GM19452 (cell line): ENCODE measurements at regions not wholly inside any gene's neighbourhood (a gene's known extent, or its start where the extent isn't known, plus 50 kb on each side); places are given as distances from the start of the nearest gene placed in this dataset.
"Not testable (repeated sequence)": the region's sequence is repeated elsewhere in the genome, so short reads cannot be mapped to it uniquely, and the experiment has no call there.

ENCODE experiments used
- ATAC-seq: cut with Tn5 transposase; IDR thresholded peaks from one replicate; pipeline ENCODE4 v1.9.1; 2021; ENCODE audit not compliant: unreplicated experiment

DNA sequence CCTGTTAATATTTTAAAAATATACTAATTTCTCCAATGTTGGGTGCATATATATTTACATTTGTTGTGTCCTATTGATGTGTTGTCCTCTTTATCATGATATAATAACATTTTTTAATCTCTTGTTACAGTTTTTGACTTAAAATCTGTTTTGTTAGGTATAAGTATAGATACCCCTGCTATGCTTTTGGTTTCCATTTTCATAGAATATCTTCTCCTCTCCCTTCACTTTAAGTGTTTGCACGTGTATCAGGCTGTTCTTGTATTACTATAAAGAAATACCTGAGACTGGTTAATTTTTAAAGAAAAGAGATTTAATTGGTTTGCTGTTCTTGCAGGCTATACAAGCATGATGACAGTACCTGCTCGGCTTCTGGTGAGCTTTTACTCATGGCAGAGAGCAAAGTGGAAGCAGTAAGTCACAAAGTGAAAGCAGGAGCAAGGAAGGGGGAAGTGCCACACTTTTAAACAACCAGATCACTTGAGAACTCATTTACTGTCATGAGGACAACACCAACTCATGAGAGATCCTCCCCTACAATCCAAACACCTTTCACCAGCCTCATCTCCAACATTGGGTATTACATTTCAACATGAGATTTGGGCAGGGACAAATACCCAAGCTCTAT lies 340.5 kb upstream of the SYNCRIP start:
- ATAC-seq, result peak; percentile 86

DNA sequence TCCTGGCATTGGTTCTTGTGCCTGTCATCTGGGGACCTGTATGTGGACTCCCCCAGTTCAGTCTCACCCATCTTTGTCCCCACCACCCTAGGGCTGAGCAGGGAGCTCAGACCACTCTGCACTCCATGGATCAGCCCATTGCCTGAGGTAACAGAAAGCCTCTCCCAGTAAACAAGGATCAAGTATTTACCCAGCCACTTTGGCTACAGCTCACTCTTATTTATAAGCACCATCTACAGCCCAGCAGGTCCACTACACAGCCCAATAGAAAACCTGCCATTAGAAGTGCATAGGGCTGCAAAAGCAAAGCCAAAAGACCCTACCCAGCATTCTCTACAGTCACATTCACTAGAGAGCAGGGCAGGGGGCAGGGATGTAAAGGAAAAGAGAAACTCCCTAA lies 335.0 kb upstream of the SYNCRIP start:
- ATAC-seq, result no peak

DNA sequence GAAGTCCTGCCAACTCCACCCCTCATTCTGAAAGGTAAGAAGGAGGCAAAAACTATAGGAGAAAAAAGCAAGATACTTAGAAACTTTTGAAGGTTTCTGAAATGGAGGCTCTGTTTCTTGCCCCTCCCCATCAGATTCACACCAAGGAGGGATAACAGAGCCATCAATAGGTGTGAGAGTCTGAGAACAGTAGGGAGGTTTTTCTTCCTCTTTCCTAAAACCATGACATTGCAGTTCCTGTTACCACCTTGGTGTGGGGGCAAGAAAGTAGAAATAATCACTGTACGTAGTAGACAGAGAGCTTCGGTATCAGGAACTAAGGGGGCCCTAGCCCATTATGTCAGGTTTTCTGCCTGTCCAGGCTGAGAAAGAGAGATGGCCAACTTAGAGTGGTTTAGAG lies 333.3 kb upstream of the SYNCRIP start:
- ATAC-seq, result peak; percentile 71

DNA sequence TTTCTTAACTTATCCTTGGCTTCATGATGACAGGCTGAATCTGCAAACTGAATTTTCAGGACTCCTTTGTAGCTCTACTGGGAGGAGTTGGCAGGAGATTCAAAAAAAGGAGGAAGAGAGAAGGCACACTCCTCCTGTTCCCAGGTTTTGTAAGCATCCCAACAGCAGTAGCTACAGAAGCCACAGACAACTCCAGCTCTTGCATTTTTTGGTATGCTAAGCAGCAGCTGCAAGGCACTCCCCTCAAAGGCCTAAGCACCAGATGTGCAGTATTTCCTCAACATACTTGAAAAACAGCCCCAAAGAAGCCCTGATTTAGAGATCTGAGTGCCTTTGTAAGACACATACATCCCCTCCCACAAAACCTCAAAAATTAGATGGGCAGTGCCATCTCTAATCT lies 328.6 kb upstream of the SYNCRIP start:
- no peak for ATAC-seq

DNA sequence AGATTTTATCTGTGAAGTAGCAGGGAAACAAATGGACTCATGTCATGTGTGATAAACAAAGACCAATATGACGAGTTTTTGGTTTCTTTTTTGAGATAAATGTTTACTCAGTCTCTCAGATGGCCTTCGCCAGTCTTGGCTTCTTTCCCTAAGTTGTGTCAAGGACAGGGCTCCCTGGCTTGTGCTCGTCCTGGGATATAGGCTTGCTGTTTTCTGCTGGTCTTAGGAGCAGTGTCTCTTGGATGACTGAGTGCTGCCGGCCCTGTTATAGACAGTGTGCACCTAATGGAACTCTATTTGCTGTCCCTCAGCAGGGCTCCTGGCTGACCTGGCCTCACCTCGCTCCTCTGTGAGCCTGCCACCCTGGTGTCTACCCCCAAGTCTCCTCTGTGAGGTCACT lies 324.1 kb upstream of the SYNCRIP start:
- ATAC-seq, result no peak

DNA sequence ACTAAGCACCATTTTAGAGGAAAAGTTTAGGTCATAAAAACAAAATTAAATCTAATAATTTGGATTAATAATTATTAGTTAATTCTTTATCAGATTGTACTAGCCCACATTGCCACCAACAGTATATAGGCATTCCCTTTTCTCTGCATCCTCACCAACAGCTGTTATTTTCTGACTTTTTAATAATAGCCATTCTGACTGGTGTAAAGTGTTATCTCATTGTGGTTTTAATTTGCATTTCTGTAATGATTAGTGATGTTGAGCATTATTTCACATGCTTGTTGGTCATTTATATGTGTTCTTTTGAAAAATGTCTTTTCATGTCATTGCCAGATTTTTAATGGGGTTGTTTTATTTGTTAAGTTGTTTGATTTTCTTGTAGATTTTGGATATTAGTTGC lies 319.1 kb upstream of the SYNCRIP start:
- ATAC-seq, result no peak

DNA sequence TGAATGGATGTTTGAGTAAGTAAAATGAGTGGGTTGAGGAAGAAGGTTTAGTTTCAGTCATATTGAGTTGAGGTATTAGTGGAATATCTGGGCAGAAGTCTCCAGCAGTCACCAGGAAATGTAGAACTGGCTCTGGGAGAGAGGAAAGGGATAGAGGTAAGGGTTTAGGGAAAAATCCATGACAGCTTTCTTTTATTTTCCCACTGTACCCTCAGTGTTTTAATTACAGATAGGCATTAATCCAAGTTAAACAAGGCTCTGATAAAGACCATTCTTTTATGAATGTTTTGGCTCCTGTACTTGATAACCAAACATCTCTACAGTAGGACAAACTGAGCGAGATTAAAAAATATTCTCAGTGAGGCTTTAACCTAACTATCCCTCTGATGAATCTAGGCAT lies 318.4 kb upstream of the SYNCRIP start:
- ATAC-seq, result no peak

DNA sequence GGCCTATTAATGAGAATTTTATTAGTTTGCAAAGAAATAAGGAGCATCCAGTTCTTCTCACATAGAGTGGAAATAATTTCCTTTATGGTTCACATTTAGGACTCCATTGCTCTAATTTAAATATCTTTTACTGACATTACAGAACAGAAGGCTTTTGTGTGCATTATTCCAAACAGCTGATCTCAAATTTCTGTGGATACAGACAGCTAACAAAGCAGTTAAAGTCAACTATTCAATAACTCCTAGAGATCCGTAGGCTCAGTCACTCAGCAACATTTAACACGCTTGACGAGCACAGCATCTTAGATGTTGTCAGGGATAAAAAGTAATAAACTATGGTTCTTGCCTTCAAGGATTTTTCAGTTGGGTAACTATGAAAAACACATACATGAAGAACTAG lies 305.8 kb upstream of the SYNCRIP start:
- no peak for ATAC-seq

DNA sequence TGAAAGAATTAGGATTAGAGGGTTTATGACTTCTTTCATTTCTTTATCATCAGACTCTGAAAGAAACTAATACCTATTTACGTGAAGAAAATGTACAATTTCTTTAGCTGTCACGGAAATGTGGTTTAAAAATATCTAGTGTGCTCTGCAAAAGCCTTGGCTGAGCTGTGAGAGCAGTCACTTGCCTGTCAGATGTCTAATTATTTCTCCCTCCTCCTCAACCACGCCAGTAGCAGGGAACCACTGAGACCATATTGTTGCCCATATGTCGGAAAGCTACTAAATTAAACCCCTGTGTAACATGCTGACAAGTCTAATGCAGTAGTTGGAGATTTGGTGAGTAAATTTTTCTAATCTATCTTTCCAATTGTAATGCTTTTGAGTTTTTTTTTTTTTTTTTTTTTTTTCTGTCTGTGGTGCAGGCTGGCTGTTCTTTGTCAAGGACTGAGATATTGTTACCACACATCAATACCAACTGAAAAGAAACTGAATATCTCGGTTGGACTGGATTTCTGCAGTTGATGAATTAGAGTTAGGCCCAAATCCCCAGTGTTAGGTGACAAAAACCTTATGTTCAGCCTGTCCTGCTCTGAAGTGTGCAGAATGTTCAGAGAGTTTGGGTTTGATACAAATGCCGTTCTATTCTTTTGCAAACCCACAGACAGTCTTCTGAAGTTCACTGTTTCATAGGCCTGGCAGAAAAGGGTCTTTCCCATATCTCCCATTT lies 302.9 kb upstream of the SYNCRIP start:
- no peak for ATAC-seq

DNA sequence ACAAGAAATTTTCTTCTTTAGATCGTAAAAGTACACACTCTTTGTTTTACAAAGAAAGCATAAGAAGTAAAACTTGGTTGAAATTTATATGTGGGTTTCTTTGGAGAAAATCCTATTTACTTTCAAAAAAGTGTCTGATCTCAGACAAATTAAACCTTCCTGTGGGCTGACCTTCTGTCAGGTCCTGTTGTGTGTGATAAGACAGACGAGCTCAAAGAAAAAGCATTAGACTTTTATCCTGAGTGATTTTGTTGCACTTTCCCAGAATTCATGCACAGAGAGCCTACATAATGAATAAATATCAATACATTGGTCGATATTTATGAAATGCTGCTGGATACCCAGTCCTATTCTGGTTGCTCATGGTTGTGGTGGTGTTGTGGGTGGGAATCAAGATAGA lies 302.1 kb upstream of the SYNCRIP start:
- no peak for ATAC-seq

DNA sequence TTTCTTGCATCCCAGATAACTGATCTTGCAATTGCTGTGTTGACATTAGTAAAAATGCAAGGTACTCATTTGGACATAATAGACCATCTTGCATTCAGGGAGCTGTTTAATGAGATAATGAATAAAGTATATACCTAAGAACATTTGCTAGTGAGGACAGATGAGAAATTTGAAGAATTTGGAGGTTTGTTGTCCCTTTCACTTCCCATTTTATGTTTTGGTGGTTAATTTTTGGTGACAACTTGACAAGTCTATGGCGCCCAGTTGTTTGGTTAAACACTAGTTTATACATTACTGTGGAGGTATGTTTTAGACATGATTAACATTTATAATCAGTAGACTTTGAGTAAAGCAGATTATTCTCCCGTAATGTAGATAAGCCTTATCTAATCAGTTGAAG lies 300.2 kb upstream of the SYNCRIP start:
- ATAC-seq, result peak; percentile 61

DNA sequence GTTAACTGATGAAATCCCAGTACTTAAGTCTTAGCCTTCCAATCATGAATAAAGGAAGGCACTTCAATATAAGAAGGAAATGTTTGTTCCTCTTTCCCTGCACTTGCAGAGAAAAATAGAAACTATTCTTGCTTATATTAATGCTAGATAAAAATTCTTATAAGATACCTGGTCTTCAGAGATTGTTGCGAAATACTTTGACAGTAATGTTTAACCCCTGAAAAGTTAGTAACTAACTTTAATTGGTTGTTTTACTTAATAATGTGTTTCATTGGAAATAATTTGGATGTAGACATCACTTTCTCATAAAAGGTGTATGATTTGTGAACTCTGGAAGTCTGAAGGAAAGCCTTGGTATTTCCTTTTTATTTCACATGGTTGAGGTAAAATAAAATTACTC lies 294.2 kb upstream of the SYNCRIP start:
- ATAC-seq, result no peak

DNA sequence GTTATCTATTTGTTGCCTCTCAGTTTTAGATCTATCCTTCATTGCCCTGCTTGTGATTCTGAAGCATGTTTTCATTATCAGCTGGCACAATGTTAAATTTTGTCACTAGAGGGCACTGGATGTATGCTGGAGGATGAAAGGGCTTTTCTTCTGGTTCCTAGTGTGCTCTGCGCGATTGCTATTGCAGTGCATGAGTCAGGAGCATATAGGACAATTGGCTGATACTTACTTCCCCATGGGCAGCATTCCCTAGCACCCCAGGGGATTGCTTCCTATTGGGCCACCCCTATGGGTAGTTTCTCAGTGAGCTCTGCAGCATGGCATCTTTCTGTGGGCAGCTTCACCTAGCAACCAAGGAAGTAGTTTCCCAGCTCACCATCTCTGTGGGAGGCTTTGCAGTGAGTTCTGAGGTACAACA lies 280.3 kb upstream of the SYNCRIP start:
- ATAC-seq, result peak; percentile 95

DNA sequence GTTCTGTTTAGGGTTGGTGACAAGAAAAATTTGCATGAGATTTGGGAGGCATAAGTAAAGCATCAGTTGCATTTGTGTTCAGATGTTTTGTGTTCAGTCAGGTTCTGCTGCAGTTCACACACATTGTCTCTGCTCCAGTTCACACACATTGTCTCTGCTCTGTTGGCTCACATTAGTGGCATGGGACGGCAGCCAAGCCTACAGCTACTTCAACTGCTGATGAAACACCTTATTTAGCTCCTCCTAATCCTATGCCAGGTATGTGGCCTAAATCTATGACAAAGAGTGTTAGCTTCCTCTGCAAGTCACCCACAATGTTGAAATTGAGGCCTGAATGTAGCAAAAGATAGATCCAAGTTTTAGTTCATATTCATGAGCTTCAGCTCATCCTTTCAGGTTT lies 278.1 kb upstream of the SYNCRIP start:
- no peak for ATAC-seq

DNA sequence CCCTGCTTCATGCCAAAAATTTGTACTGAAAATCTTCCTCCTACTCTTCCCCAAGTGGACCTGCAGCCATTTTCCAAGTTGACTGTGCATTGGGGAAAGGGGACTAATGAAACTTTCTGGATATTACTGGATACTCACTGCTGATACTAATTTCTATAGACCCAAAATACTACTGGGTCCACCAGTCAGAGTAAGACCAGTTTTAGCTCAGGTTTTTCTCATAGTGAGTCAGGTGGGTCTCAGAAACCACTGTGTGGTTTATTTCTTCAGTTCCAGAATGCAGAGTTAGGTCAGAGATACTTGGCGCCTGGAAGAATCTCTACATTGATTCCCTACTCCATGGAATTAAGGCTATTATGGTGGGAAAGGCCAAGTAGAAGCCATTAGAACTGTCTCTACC lies 274.8 kb upstream of the SYNCRIP start:
- no peak for ATAC-seq

DNA sequence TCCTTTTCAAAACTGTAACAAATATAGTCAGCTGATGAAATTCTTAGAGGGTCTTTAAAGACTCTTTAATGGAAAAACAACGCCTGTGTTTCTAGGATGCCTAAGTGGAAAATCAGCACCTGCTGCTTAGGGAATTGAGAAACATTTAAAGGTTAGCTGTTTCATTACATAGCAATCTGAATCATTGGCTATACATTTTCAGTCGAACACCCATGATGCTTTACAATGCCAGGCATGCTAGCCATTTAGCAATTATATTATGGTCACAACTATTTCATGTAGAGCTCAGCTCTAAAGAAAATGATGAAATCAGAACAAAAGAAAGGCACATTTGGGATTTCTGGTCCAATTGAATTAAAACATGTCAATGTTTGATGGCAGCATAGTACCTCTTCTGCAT lies 270.3 kb upstream of the SYNCRIP start:
- ATAC-seq, result no peak

DNA sequence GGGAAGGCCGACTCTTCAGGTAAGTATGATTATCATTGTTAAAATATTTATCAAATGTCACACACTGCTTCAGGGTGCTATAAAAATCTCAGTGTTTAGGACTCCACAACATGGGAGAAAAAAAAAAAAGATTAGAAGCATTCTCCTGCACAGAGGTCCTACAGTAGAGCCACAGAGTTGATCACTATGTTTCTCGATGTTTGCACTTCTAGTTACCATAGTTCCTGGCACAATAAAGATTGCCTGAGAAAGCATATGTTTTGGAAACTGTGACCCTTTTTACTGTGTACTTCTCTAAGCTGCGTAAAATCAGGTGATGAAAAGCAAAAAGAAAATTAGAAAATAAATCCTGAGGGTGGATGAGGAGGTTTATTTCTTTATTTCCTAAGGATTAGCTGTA lies 269.9 kb upstream of the SYNCRIP start:
- ATAC-seq, result no peak

DNA sequence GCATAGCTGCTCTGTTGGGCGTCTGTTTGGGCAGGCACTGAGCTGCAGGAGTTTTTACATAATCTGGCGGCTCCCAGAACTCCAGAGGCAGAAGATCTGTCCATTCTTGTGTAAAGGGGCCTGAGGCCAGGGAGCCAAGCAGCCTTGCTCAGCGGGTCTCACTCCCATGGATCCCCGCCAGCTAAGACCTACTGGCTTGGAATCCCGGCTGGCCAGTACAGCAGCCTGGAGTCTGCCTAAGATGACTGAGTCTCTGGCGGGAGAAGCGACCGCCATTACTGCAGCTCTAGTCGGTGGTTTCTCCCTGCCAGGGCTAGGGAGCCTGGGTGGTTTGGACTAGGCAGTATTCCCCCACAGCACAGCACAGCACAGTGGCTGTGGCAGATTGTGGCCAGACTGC lies 268.4 kb upstream of the SYNCRIP start:
- no peak for ATAC-seq

DNA sequence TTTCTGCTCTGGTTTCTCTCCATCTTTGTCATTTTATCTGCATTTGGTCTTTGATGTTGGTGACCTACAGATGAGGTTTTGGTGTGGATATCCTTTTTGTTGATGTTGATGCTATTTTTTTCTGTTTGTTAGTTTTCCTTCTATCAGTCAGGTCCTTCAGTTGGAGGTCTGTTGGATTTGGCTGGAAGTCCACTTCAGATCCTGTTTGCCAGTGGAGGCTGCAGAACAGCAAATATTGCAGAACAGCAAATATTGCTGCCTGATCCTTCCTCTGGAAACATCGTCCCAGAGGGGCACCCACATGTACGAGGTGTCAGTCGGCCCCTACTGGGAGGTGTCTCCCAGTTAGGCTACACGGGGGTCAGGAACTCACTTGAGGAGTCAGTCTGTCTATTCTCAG lies 265.4 kb upstream of the SYNCRIP start:
- not testable (repeated sequence) for ATAC-seq

DNA sequence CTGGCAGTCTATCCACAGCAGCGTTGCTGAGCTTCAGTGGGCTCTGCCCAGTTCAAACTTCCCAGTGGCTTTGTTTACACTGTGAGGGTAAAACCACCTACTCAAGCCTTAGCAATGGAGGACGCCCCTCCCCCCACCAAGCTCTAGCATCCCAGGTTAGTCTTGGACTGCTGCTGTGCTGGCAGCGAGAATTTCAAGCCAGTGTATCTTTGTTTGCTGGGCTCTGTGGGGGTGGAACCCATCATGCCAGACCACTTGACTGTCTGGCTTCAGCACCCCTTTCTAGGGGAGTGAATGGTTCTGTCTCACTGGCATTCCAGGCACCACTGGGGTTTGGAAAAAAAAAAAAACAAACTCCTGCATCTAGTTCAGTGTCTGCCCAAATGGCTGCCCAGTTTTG lies 249.7 kb upstream of the SYNCRIP start:
- no peak for ATAC-seq

DNA sequence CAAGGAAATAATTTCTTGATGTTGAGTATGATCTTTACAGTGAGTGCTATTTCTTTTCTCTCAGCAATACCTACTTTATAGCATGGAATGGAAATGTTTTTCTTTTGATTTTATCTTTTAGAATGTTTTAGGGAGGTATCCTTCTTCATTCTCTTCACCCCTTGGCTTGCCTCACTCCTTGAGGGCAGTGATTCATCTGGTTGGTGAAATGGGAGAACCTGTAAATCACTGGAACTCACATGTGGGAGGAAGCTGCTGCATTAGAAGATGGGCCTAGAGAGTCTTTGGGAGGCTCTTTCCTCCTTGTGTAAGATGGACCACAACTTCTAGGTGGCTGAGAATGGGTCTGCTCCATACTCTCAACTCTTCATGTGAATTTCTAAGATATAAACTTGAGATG lies 244.8 kb upstream of the SYNCRIP start:
- ATAC-seq, result no peak

DNA sequence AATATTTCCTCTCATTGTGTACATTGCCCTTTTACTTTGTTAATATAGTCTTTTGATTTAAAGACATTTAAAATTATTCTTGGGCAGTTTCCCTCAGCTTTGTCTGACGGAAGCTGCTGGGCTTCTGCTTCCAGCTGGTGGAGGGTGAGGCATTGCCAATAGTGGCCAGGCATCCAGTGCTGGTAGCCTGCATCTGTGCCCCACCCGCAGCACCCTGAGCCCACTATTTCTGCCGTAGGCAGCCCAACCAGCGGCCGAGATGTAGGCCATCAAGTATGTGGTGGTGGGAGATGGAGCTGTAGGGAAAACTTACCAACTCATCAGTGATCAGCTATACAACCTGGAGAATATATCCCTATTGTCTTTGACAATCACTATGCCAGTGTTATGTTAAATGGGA lies 226.0 kb upstream of the SYNCRIP start:
- no peak for ATAC-seq

DNA sequence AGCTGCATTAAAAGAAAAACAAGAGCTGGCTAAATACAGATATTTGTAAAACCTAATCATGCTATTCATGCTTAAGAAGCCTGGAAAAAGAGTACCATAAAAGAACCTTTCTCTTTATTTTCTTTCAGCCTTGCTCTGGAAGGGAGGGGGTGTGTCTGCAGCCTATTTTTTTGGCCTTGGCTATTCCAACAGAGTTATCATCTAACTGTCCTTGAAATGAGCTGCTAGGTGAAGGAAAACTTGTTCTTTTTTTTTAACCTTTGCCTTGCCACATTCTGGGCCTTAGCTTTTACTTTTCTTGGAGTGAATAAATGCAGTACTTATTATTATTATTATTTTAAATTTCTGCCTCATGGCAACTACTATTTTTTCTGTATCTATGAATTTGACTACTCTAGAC lies 224.9 kb upstream of the SYNCRIP start:
- no peak for ATAC-seq
